Neural cell (in vitro differentiated cells): ENCODE measurements at regions not wholly inside any gene's neighbourhood (a gene's known extent, or its start where the extent isn't known, plus 50 kb on each side); places are given as distances from the start of the nearest gene placed in this dataset.

Source experiments
- H2AFZ ChIP-seq: fragments of 200-600, 300-800 bp; sonication (generic), shearing (Covaris generic); 2 replicates; pipeline ENCODE4 v1.6.0; 2014; ENCODE audit warnings: low read depth, mild to moderate bottlenecking, antibody characterized with exemption, low read length, moderate library complexity
- H3F3A ChIP-seq: fragments of 200-600 bp; shearing (Covaris generic); 2 replicates; pipeline ENCODE4 v1.6.1; 2016; ENCODE audit warnings: mild to moderate bottlenecking, moderate library complexity, mixed read lengths, antibody characterized with exemption, low read length; ENCODE audit not compliant: insufficient read depth, poor library complexity, severe bottlenecking
- H3K27ac ChIP-seq: fragments of 200-600, 300-800 bp; sonication (generic), shearing (Covaris generic); 2 replicates; pipeline ENCODE4 v1.5.1; 2014; ENCODE audit warnings: mild to moderate bottlenecking, low read length, moderate library complexity
- H3K27me3 ChIP-seq: fragments of 300-800, 200-600 bp; sonication (generic), shearing (Covaris generic); 2 replicates; pipeline ENCODE4 v1.6.0; 2014; ENCODE audit warnings: mild to moderate bottlenecking, low read depth, low read length, moderate library complexity; ENCODE audit not compliant: insufficient read depth
- H3K36me3 ChIP-seq: fragments of 300-800, 200-600 bp; sonication (generic), shearing (Covaris generic); 2 replicates; pipeline ENCODE4 v1.5.1; 2014; ENCODE audit warnings: mild to moderate bottlenecking, antibody characterized with exemption, low read length, moderate library complexity; ENCODE audit not compliant: insufficient read depth
- H3K4me2 ChIP-seq: fragments of 300-800, 200-600 bp; sonication (generic), shearing (Covaris generic); 2 replicates; pipeline ENCODE4 v1.6.0; 2014; ENCODE audit warnings: mild to moderate bottlenecking, low read length
- H3K4me3 ChIP-seq: fragments of 300-800, 200-600 bp; sonication (generic), shearing (Covaris generic); 2 replicates; pipeline ENCODE4 v1.5.1; 2014; ENCODE audit warnings: mild to moderate bottlenecking, low read length, moderate library complexity
- H3K79me2 ChIP-seq: fragments of 200-600 bp; shearing (Covaris generic); replicated peaks from 2 replicates; pipeline ENCODE4 v1.6.0; 2014; ENCODE audit warnings: mild to moderate bottlenecking, low read length, moderate library complexity; ENCODE audit not compliant: insufficient read depth
- H3K9ac ChIP-seq: fragments of 300-800, 200-600 bp; sonication (generic), shearing (Covaris generic); 2 replicates; pipeline ENCODE4 v1.6.1; 2016; ENCODE audit warnings: mild to moderate bottlenecking, low read length, mixed read lengths
- H3K9me2 ChIP-seq: fragments of 200-600 bp; shearing (Covaris generic); 2 replicates; pipeline ENCODE4 v1.6.1; 2016; ENCODE audit warnings: mild to moderate bottlenecking, low read length, mixed read lengths; ENCODE audit not compliant: insufficient read depth
- H3K9me3 ChIP-seq: fragments of 200-600, 300-800 bp; sonication (generic), shearing (Covaris generic); 2 replicates; pipeline ENCODE4 v1.6.1; 2016; ENCODE audit warnings: mild to moderate bottlenecking, mixed run types, low read length, moderate library complexity, mixed read lengths
- H4K20me1 ChIP-seq: fragments of 200-600 bp; shearing (Covaris generic); 2 replicates; pipeline ENCODE4 v1.6.1; 2016; ENCODE audit warnings: mild to moderate bottlenecking, mixed run types; ENCODE audit not compliant: insufficient read depth
- EP300 ChIP-seq: fragments of 450-650 bp; conservative IDR thresholded peaks from 2 replicates; pipeline ENCODE4 v1.6.1; 2014; ENCODE audit warnings: antibody characterized with exemption, mild to moderate bottlenecking, moderate library complexity; ENCODE audit not compliant: poor library complexity, severe bottlenecking
- EZH2 ChIP-seq: fragments of 200-600, 300-800 bp; shearing (Covaris generic), sonication (generic); IDR thresholded peaks from 2 replicates; pipeline ENCODE4 v1.6.1; 2014; ENCODE audit warnings: antibody characterized with exemption, low read length, borderline replicate concordance, mild to moderate bottlenecking; ENCODE audit not compliant: insufficient read depth, poor library complexity, severe bottlenecking
- MXI1 ChIP-seq: fragments of 450-650 bp; conservative IDR thresholded peaks from 2 replicates; pipeline ENCODE4 v1.6.1; 2014; ENCODE audit warnings: antibody characterized with exemption, mild to moderate bottlenecking; ENCODE audit not compliant: poor library complexity, severe bottlenecking
- POLR2AphosphoS5 ChIP-seq: IDR thresholded peaks from 2 replicates; pipeline ENCODE4 v1.6.1; 2012
- RAD21 ChIP-seq: fragments of 450-650 bp; conservative IDR thresholded peaks from 2 replicates; pipeline ENCODE4 v1.6.1; 2014; ENCODE audit warnings: antibody characterized with exemption, mild to moderate bottlenecking, moderate library complexity
- SMC3 ChIP-seq: fragments of 450-650 bp; conservative IDR thresholded peaks from 2 replicates; pipeline ENCODE4 v1.6.1; 2014; ENCODE audit warnings: antibody characterized with exemption, mild to moderate bottlenecking, moderate library complexity; ENCODE audit not compliant: poor library complexity
- TAF1 ChIP-seq: IDR thresholded peaks from 2 replicates; pipeline ENCODE4 v1.6.1; 2012; ENCODE audit warnings: low read depth
- TF ChIP-seq, protein P1 (sequence below): IDR thresholded peaks from 2 replicates; pipeline ENCODE4 v1.6.1; 2012; ENCODE audit warnings: borderline replicate concordance
- TF ChIP-seq, protein P2 (sequence below): fragments of 450-650 bp; IDR thresholded peaks from 2 replicates; pipeline ENCODE4 v1.5.1; 2014; ENCODE audit warnings: antibody characterized with exemption, mild to moderate bottlenecking, moderate library complexity; ENCODE audit not compliant: poor library complexity, severe bottlenecking

DNA sequence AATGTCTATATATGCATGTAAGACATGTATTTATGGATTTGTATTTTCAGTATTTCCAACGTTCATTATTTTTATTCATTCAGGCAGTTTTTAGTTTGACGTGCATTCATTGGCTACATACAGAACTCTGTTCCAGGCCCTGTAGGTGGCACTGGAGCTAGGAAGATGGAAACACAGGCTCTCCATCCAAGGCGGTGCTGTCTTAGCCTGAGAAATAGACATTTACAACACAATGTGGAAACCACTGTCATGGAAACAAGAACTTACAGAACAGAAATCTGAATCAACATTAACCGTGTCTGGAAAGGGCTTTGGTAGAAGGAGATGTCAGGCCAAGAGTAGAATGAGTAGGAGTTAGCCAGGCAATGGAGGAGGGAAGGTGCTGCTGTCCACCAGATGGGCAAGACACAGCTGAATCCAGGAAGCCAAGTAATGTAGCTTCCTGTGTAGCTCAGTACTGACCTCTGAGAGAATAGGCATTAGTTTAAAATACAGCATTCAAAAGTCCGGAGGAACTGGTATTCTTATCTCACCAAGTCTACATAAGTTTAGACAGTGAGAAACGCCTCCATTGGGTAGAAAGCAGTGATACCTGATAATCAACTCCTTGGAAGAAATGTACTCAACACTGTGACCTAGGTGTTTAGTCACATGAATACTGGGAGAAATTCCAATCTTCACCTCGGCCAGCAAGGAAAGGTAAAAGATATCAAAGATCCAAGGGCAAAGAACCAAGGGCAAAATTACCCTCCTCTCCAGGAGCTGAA lies 388.6 kb upstream of the CDH6 start:
- H4K20me1 ChIP-seq = no peaks in the 10 kb centered on the region
- H3K9ac ChIP-seq = no peak overlapping the region
- H3K27me3 ChIP-seq = no peaks in the 10 kb centered on the region
- TF ChIP-seq MXI1 = no peak
- TF ChIP-seq, protein P1, sequence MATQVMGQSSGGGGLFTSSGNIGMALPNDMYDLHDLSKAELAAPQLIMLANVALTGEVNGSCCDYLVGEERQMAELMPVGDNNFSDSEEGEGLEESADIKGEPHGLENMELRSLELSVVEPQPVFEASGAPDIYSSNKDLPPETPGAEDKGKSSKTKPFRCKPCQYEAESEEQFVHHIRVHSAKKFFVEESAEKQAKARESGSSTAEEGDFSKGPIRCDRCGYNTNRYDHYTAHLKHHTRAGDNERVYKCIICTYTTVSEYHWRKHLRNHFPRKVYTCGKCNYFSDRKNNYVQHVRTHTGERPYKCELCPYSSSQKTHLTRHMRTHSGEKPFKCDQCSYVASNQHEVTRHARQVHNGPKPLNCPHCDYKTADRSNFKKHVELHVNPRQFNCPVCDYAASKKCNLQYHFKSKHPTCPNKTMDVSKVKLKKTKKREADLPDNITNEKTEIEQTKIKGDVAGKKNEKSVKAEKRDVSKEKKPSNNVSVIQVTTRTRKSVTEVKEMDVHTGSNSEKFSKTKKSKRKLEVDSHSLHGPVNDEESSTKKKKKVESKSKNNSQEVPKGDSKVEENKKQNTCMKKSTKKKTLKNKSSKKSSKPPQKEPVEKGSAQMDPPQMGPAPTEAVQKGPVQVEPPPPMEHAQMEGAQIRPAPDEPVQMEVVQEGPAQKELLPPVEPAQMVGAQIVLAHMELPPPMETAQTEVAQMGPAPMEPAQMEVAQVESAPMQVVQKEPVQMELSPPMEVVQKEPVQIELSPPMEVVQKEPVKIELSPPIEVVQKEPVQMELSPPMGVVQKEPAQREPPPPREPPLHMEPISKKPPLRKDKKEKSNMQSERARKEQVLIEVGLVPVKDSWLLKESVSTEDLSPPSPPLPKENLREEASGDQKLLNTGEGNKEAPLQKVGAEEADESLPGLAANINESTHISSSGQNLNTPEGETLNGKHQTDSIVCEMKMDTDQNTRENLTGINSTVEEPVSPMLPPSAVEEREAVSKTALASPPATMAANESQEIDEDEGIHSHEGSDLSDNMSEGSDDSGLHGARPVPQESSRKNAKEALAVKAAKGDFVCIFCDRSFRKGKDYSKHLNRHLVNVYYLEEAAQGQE = no peak
- no peak for TF ChIP-seq EP300
- TF ChIP-seq TAF1 = no peak
- no peak for TF ChIP-seq EZH2
- TF ChIP-seq RAD21 = peak; percentile 69
- no peak for TF ChIP-seq POLR2AphosphoS5
- TF ChIP-seq SMC3 = peak; percentile 63
- TF ChIP-seq, protein P2, sequence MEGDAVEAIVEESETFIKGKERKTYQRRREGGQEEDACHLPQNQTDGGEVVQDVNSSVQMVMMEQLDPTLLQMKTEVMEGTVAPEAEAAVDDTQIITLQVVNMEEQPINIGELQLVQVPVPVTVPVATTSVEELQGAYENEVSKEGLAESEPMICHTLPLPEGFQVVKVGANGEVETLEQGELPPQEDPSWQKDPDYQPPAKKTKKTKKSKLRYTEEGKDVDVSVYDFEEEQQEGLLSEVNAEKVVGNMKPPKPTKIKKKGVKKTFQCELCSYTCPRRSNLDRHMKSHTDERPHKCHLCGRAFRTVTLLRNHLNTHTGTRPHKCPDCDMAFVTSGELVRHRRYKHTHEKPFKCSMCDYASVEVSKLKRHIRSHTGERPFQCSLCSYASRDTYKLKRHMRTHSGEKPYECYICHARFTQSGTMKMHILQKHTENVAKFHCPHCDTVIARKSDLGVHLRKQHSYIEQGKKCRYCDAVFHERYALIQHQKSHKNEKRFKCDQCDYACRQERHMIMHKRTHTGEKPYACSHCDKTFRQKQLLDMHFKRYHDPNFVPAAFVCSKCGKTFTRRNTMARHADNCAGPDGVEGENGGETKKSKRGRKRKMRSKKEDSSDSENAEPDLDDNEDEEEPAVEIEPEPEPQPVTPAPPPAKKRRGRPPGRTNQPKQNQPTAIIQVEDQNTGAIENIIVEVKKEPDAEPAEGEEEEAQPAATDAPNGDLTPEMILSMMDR = peak; percentile 63
- no peaks in the 10 kb centered on the region for H3K79me2 ChIP-seq
- H3F3A ChIP-seq = no peaks in the 10 kb centered on the region
- H3K4me3 ChIP-seq = no peak overlapping the region
- no peaks in the 10 kb centered on the region for H3K36me3 ChIP-seq
- H3K4me2 ChIP-seq = no peak overlapping the region
- no peak overlapping the region for H2AFZ ChIP-seq
- no peaks in the 10 kb centered on the region for H3K9me3 ChIP-seq
- no peaks in the 10 kb centered on the region for H3K9me2 ChIP-seq
- H3K27ac ChIP-seq = no peak overlapping the region

DNA sequence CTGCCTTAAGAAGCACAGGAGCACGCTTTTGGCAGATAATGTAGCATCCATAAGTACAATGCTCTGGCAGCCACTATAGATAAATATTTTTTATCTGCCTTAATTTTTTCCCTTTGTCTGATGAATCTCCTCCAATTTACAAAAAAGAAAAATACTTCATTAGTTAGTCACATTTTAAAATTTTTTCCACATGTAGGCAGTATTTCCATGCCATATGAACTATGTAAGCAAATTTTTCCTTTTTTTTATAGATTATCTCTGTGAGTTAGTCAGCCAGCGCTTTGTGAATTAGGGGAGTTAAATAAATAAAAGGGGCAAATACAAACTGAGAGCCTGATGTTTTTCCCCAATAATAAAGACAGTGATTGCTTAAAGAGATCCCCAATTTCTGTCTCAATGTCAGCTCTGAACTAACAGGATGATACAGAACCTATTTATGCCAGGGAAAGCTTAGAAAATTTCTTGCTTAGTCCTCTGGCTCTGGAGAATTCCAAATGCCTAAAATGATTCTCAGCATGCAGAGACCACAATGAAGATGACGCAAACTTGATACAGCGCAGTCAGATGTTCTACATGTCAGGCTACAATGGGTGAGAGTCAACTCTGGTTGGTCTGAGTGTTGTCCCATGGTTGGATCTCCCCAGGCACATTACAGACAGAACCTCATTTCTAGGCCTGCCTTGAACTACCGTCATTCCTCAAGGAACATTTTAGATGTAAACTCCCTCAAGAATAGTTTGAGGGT lies 390.4 kb upstream of the CDH6 start:
- Histone ChIP-seq H3K79me2 (no peaks in the 10 kb centered on the region), H3K9me3 (no peaks in the 10 kb centered on the region), H3K9me2 (no peaks in the 10 kb centered on the region), H3K4me3 (no peak overlapping the region), H4K20me1 (no peaks in the 10 kb centered on the region), H3K4me2 (no peak overlapping the region), H3K27me3 (no peaks in the 10 kb centered on the region), H3F3A (no peaks in the 10 kb centered on the region), H3K36me3 (no peaks in the 10 kb centered on the region), H3K27ac (no peak overlapping the region), H2AFZ (no peak overlapping the region), H3K9ac (no peak overlapping the region)
- TF ChIP-seq, protein P2 = peak; percentile 13
- no peak for TF ChIP-seq RAD21
